ENCODE measurements at regions not wholly inside any gene's neighbourhood (a gene's known extent, or its start where the extent isn't known, plus 50 kb on each side); places are given as distances from the start of the nearest gene placed in this dataset.

- no peaks in the 10 kb centered on the region for H3K4me1 ChIP-seq
- intact Hi-C loops (cut with micrococcal nuclease): no loop called here
These were observed 451.5 kb upstream of the SLC10A2 start for GRCh38 chr13:103517768-103518102.

GRCh38 chr13:103517066-103517767, 451.0 kb upstream of the SLC10A2 start:
- intact Hi-C loops (cut with micrococcal nuclease): no loop called here
- no peak overlapping the region for H3K27ac ChIP-seq (replicated peaks)
- H3K27me3 ChIP-seq (ENCODE audit: low read depth): no peaks in the 10 kb centered on the region
- H3K4me1 ChIP-seq: no peaks in the 10 kb centered on the region
- no peaks in the 10 kb centered on the region for H3K9me3 ChIP-seq (replicated peaks)
- H3K4me3 ChIP-seq: no peak overlapping the region
- no peak for DNase-seq
- no peak for TF ChIP-seq CTCF (IDR thresholded peaks at IDR 0.05; ENCODE audit: borderline replicate concordance)
- no peaks in the 10 kb centered on the region for H3K36me3 ChIP-seq

More at GRCh38 chr13:103517768-103518102, 451.5 kb upstream of the SLC10A2 start:
- no peak for DNase-seq
- no peak for TF ChIP-seq CTCF (IDR thresholded peaks at IDR 0.05; ENCODE audit: borderline replicate concordance)
- Histone ChIP-seq H3K27me3 (ENCODE audit: low read depth) (no peaks in the 10 kb centered on the region), H3K27ac (replicated peaks) (no peak overlapping the region), H3K9me3 (replicated peaks) (no peaks in the 10 kb centered on the region), H3K36me3 (no peaks in the 10 kb centered on the region), H3K4me3 (no peak overlapping the region)

- H3K4me3 ChIP-seq: no peak overlapping the region
- no peaks in the 10 kb centered on the region for H3K27me3 ChIP-seq (ENCODE audit: low read depth)
- no peaks in the 10 kb centered on the region for H3K4me1 ChIP-seq
- H3K9me3 ChIP-seq (replicated peaks): no peaks in the 10 kb centered on the region
- intact Hi-C loops (cut with micrococcal nuclease): no loop called here
- H3K36me3 ChIP-seq: no peaks in the 10 kb centered on the region
- DNase-seq: no peak
- TF ChIP-seq CTCF (IDR thresholded peaks at IDR 0.05; ENCODE audit: borderline replicate concordance): no peak
- H3K27ac ChIP-seq (replicated peaks): no peak overlapping the region
These were observed 450.0 kb upstream of the SLC10A2 start for GRCh38 chr13:103516015-103516795.

GRCh38 chr13:103515410-103515809, 449.2 kb upstream of the SLC10A2 start:
- Histone ChIP-seq H3K27me3 (ENCODE audit: low read depth) (no peaks in the 10 kb centered on the region), H3K36me3 (no peaks in the 10 kb centered on the region), H3K9me3 (replicated peaks) (no peaks in the 10 kb centered on the region), H3K4me3 (no peak overlapping the region), H3K27ac (replicated peaks) (no peak overlapping the region), H3K4me1 (no peaks in the 10 kb centered on the region)
- intact Hi-C loops (cut with micrococcal nuclease): no loop called here
- TF ChIP-seq CTCF (IDR thresholded peaks at IDR 0.05; ENCODE audit: borderline replicate concordance): no peak
- no peak for DNase-seq

- H3K4me3 ChIP-seq: no peak overlapping the region
- no peaks in the 10 kb centered on the region for H3K9me3 ChIP-seq (replicated peaks)
- no peak for TF ChIP-seq CTCF (IDR thresholded peaks at IDR 0.05; ENCODE audit: borderline replicate concordance)
- no peaks in the 10 kb centered on the region for H3K4me1 ChIP-seq
- H3K27ac ChIP-seq (replicated peaks): no peak overlapping the region
- H3K27me3 ChIP-seq (ENCODE audit: low read depth): no peaks in the 10 kb centered on the region
- intact Hi-C loops (cut with micrococcal nuclease): no loop called here
- DNase-seq: no peak
- no peaks in the 10 kb centered on the region for H3K36me3 ChIP-seq
These were observed 448.4 kb upstream of the SLC10A2 start for GRCh38 chr13:103514619-103515018.
